ENCODE measurements at regions not wholly inside any gene's neighbourhood (a gene's known extent, or its start where the extent isn't known, plus 50 kb on each side); places are given as distances from the start of the nearest gene placed in this dataset.
"Not testable (repeated sequence)": the region's sequence is repeated elsewhere in the genome, so short reads cannot be mapped to it uniquely, and the experiment has no call there.

DNA sequence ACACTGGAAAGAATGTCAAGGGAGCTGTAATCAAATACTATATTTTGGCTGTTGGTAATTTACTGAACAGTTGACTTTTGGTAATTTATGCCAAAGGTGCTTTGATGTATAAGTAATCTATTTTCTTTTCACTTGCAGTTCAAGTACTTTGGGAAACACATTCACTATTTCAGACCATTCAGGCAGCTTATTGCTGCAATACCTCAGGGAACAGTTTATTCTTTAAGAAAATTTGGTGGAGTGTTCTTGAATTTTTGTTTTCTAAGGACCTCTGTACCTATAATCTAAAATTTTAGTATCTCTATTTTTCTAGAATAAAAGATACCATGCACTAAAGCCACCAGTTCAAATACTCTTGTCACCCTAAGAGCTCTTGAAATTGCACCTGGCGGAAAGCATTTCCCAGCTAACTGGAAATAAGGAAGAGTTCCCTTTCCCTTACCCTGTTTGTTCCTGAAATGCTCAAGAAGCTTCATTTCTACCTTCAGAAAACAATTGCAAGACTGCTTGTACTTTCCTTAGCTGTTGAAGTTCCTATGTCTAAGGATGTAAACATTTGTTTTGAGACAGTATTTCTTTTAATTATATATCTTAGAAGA lies 633.5 kb upstream of the FAT1 start:
- DNase-seq (ENCODE audit: low read depth), result no peak

DNA sequence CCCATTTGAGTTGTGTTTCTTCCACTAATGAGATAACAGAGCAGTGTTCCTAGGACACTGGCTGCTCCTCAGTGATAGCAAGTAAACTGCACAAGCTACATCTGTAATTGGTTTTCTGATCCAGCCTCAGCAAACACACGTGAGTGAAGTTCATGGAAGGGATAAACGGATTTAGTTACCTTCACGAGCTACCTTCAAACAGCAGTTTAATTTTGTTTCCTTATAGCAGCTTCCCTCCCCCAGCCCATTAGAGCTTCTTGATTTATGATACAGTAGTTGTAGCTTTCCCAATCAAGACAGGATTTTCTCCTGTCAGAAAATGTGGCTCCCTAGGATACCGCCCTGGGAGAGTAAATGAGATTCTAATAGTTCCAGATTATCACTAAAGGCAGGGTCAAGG lies 634.2 kb upstream of the FAT1 start:
- no peak for DNase-seq (ENCODE audit: low read depth)

DNA sequence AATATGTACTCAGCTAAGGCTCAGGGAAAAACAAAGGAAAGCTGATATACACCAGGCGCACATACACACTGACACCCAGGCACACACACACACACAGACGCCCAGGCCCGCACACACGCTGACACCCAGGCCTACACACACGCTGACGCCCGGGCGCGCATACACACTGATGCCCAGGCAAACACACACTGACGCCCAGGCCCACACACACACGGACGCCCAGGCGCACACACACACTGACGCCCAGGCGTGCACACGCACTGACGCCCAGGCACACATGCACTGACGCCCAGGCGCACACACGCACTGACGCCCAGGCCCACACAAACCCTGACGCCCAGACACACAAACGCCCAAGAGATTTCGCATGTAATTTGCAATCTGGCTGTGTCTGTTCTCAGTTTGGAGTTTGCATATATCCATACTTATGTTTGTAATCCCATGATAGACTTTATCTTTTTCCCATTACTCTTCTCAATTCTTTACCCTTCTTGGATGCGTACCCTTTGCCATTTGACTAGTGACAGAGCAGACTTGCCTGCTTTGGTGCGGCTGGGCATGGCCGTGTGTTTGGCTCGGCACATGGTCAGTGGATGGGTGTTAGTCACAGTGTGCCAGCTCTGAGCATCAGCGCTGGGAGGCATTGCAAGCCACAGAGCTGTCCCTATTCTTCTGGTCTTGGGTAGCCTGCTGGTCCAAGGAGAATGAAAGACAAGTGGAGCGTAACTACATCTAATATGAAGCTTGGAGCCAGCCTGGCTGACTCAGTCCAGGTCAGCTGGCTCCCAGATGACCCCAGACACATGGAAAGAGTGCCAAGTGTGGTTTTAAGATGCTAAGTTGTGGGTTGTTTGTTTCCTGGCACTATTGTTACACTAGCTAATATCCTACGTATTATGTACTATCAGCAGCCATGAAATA lies 632.4 kb upstream of the ZFP42 start:
- no peak for DNase-seq (ENCODE audit: low read depth)

DNA sequence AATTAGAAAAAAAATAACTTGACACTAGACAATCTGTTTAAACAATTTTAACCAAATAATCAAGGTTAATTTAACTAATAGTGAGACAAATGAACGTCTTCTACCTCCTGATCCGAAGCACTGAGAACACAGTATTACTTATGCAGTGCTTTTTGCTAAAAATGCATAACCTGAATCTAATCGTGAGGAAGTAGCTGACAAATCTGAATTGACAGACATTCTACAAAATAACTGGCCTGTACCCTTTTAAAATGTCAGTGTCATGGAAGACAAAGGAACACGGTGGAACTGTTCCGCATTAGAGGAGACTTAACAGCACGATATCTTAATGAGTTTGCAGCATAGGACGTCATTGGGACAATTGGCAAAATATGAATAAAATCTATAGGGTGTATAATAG lies 631.2 kb upstream of the ZFP42 start:
- DNase-seq (ENCODE audit: low read depth), result no peak

DNA sequence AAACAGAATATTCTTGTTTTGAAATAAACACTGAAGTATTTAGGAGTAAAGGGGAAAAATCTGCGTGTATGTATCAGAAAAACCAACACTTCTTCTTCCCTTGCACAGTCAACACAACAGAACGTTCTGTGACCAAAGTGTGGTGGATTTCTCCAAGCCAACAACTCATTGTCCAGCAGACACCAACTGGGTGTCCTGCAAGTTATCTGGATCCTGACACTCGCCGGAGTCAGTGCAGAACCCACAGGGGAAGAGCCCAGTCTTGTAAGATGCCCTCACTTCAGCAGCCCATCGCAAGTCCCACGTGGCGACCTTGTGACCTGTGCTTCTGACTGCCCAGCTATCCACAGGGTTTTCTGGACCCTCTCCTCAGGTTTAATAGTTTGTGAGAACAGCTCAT lies 630.7 kb upstream of the ZFP42 start:
- no peak for DNase-seq (ENCODE audit: low read depth)

DNA sequence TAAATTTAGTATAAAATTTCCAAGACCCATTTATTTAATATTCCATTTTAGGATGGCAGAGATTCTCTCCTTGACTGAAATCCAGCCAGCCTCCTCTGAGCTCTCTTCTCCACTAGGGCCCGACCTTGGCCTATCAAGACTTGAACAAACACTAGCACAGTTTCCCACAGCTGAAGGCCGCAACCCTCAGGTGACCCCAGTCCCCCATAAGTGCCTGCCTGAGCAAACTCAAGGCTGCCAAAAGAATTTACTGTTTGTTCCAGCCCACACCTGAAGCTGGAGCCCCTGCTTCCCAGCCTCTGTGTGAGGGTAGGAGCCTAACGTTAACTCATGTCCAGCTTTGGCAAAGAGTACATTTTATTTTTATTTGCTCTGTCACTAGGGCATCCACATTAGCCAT lies 629.0 kb upstream of the ZFP42 start:
- DNase-seq (ENCODE audit: low read depth), result no peak

DNA sequence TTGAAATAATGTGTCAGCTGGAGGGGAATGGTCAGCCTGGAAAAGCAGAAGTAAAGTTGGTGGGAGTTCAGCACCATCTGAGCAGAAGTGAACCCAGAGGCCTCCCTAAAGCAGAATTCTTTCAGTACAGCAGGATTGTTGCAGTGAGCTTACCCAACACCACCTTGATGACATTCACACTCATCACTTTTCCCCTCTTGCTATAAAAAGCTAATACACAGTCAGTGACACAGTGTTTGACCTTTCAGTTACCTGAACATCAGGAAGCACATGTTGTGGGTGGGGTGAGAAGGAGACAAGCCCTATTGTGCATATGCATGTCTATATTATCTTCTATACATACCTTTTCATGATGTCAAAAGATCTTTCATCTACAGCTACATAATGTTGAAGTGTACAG lies 624.7 kb upstream of the ZFP42 start:
- no peak for DNase-seq (ENCODE audit: low read depth)

DNA sequence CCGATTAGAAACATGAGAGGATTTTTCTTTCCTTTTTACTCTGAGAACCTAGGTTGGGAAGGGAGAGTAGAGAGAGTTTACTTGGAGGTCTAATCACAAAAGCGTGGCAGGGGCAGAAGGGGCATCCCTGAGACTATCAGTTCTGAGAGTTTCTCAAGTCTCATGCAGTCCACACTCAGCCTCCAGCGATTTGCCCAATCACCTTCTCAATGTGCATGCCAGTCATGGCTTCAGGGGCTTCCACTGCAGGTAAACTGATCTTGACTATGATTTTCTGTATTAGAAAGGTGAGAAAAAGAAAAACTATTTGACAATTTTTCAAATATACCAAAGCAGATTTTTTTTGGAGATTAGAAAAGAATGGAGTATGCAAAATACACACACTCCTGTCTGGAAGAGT lies 617.1 kb upstream of the ZFP42 start:
- no peak for DNase-seq (ENCODE audit: low read depth)

DNA sequence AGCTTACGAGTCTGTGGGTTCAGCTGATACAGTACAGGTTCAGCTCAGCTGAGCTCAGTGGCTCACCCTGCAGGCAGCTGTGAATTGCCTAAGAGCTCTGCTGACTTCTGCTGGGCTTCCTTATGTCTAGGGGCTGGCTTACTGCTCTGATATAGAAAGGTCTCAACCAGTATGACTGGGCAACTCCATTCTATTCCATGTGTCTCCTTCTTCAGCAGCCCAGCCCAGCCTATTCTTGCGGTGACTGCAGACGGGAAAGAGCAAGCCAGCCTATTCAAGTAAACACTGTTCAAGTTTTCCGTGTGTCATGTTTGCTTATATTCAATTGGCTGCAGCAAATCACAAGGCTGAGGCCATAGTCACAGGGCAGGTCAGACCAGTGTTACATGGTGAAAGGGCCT lies 615.4 kb upstream of the ZFP42 start:
- no peak for DNase-seq (ENCODE audit: low read depth)

DNA sequence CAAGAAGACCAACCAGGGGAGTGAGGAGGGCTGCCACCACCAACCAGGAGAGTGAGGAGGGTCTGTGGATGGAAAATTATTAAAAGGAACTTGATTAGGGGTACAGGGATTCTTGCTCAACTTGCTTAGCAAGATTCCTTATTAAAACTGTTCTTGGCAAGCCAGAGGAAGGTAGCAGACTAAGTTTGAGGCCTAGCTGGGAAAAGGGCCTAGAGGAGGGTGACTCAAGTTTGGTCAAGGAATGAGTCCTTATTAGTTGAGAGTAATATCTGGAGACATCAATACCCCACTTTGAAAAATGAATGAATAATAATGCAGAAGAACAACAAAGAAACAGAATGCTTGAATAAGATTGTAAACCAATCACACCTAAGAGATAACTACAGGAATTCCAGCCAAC lies 612.4 kb upstream of the ZFP42 start:
- no peak for DNase-seq (ENCODE audit: low read depth)

DNA sequence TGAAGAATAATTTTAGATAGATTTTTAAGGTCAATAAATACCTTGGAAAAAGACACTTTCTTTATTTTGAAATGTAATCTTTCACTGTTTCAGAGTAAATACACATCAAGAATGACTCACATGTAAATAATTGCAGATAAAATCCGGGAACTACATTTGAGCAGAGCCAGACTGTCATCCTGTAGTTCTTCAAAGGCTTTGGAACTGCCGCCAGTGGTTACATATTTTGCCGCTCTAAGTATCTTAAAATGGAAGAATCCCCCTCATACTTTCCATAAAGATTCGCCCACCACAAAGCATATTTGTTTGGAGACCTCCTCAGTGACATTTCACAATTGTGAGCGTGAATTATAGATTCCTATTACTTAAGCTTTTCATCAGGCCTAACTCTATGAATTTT lies 607.8 kb upstream of the ZFP42 start:
- peak; percentile 42 for DNase-seq (ENCODE audit: low read depth)

DNA sequence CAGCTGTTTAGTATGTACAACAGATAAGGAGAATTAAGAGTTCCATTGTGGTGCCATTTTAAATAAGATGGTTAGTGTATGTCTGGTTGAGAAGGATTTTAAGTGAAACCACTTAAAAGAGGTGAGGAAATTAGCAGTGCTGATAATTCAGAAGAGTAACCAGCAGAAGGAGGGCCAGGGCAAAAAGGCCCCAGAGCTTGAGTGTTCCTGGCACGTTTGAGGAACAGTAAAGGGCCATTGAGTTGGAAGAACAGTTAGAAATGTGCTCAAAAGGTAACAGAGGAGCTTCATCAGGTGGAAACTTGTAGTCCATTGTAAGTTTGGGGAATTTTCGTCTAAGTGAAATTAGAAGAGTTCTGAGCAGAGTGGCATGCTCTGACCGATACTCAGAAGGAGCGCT lies 606.2 kb upstream of the ZFP42 start:
- no peak for DNase-seq (ENCODE audit: low read depth)

DNA sequence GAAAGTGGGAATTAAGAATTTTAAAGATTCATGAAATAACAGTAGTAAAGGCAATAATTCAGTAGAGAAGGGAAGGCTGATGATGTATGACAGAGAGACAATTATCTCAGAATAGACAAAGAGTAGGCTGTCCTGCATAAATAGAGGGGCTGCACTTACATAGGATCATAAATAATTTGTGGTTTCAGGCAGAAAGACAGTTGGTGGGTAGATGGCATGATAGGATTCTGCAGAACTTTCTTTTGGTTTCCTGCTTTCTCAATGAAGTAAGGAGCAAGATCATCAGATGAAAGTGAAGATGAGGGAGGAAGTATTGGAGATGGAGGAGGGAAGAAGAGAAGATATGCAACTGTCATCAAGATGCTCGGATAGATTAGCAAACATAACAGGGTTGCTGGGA lies 604.9 kb upstream of the ZFP42 start:
- no peak for DNase-seq (ENCODE audit: low read depth)

DNA sequence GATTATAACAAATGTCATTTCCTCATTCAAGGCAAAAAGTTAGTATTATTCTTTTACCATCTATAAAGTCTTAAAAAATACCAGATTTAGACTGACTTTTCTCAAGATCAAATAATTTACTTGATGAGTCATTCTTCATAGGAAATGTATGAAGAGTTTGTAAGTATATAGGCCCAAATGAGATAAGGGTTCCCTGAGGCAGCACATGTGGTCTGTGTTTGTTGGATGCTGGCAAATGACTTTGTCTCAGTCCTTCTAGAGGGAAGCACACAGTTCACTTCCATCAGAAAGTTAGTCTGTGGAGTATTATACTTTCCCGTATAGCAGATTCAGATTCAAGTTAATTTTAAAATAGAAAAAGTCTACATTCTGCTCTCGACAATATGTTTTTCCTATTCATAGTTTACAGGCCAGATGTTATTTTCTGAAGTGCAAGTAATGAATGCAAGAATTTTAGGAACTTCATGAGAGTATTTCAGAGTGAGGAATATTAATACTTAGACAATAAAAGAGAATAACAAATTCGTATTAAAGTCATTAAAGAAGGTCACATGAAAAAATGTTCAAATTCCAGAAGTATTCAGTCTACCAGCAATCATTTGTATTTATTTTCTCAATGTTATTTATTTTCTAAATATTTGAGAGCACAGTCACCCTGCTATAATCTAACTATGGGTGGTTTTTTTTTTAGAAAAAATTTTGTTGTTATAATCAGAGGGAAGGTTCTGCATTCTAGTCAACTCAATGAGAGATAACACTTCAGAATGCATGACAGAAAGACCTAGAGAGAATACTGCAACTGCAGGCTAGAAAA lies 601.8 kb upstream of the ZFP42 start:
- peak; percentile 4 for DNase-seq (ENCODE audit: low read depth)

DNA sequence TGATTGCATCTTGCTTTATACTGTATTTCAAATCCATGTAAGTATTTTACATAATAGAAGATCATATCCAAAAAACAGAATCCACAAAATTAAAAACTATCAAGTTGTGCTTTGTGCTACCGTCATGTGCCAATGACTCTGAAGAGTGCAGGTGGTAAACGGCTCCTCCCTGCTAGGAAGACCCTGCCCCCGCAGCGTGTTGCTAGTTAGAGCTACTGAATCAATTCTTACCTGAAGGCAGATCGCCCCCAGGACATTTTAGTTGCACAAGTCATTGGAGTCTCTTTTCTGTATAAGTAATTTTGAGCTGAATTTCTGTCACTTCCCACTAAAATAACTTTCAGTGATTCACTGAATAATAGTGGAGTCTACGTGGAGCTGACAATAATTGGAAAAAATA lies 599.5 kb upstream of the ZFP42 start:
- no peak for DNase-seq (ENCODE audit: low read depth)

DNA sequence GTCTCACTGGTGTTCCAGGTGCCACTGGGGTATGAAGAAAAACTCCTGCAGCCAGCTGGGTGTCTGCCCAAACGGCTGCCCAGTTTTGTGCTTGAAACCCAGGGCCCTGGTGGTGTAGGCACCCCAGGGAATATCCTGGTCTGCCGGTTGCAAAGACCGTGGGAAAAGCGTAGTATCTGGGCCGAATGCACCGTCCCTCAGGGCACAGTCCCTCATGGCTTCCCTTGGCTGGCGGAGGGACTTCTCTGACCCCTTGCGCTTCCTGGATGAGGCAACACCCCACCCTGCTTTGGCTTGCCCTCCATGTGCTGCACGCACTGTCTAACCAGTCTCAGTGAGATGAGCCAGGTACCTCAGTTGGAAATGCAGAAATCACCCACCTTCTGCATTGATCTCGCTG lies 587.1 kb upstream of the ZFP42 start:
- DNase-seq (ENCODE audit: low read depth), result not testable (repeated sequence)

DNA sequence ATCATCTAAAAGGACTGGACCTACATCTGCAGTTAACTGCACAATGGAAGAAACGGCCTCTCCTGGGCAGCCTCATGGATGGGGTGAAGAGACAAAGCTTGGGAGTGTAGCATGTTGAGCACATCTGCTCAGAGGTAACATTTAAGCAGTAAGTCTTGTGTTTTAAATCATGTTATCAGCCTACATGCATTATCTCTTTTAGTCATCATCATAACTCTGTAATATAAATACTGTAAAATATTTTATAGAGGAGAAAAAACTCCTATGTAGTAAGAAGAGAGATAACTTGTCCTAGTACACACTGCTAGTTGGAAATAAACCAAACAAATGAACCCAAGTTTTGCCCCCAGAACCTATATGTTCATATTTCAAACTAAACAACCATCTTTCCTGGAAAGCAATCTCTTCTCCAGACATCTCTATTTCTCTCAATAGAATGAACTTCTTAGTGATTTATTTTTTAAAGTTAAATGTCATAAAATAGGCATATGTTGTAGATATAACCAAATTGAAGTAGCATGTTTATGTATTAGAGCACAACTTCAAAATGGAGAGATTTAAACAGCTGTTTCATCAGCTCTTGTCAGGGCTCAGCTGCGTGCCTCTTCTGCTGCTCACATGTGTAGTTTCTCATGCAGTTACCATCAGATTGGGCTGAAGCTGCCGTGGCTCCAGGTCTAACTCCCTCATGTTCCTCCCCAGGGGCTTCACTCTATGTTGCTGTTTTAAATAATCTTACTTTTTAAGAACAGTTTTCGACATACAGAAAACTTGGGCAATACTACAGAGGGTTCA lies 581.8 kb upstream of the ZFP42 start:
- no peak for DNase-seq (ENCODE audit: low read depth)

DNA sequence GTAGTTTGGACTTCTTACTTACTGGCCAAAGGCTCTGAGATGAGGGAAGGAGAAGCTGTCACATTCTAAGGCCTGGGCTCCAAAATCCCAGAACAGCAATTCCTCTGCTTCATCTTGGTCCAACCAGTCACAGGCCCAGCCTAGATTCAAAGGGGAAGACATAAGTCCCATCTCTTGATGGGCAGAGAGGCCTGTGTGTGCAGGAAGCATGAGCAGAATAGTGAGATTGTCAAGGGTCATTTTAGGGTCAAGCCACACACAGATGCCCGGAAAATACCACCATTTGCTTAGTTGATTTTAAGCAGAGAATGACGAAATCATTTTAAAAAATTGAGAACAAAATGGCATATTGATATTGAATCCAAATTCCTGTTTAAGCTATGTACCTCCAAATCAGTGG lies 580.9 kb upstream of the ZFP42 start:
- no peak for DNase-seq (ENCODE audit: low read depth)

DNA sequence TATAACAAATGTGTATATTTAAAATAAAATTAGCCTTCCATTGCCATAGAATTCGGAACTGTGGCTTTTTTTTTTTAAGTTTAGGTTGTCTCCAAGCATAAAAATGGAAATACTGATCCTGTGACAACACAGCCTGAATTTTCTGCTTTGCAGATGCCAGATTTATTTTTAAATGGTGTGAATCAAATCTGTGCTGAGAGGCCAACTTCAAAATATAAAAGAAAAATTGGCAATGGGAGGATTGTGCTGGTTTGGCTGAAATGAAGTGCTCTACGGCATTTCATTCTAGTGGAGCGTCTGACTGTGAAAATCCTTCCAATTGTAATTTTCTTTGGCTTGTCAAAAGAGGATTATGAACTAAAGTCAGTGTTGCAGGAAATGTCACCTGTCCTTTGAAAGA lies 580.3 kb upstream of the ZFP42 start:
- no peak for DNase-seq (ENCODE audit: low read depth)

DNA sequence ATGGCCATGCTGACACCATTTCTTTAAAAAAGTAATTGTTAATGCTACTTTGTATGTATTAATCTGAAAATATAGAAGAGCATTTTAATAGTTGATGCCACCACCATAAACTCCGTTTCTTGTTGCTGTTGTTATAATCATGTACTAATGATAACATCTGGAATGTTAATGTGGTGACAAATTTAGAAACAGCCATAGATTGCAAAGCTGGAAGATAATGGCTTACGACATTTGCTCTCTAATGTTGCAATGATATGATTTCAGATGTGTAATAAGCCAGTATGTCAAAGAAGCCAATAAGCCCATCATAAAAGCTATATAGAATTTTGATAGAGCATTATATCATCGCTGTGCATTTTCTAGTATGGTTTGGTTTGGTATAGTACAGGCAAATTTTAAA lies 579.4 kb upstream of the ZFP42 start:
- no peak for DNase-seq (ENCODE audit: low read depth)

DNA sequence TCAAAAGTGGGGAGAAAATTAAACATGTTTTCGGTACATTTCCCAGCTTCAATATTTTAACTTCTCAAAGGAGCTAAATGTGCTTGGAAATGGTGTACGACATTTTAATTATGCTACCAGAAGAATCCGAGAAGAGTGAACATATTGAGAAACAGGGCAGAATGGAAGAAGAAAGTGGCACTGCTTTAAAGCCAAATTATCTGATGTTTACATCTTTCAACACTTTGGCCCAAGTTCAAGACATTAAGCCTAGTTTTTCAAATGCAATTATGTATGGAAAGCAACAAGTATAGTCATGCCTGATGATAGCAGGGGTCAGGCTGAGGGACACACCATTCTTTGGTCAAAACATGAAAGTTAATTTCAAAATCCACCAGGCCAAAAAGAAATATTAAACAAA lies 577.9 kb upstream of the ZFP42 start:
- peak; percentile 23 for DNase-seq (ENCODE audit: low read depth)

DNA sequence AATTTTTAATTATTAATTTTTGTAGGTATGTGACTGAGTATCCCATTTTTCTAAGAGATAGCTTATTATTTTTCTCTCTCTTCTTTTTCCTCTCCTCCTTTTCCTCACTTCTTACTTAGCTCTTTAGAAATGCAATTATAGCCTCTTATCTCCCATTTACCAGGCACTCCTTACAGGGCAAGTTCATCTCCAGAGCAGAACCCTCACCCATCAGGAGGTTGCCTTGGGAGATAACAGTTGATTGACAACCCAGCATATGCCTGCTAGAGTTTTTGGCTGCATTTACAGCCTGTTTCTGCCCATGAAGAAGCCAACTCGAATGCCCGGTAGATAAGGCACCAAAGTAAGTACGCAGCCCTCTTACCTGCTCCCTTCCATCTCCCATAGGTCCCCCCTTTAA lies 572.9 kb upstream of the ZFP42 start:
- DNase-seq (ENCODE audit: low read depth), result no peak
